GM13977 (cell line): ENCODE measurements at regions not wholly inside any gene's neighbourhood (a gene's known extent, or its start where the extent isn't known, plus 50 kb on each side); places are given as distances from the start of the nearest gene placed in this dataset.

Experiments
- DNase-seq: peaks from one replicate; pipeline ENCODE4 v3.0.0; 2012; ENCODE audit warnings: low spot score
- CTCF ChIP-seq: IDR thresholded peaks from 2 replicates; pipeline ENCODE4 v1.5.1; 2012; ENCODE audit warnings: mild to moderate bottlenecking, control low read depth; ENCODE audit not compliant: insufficient read depth; ENCODE audit errors: extremely low read depth, missing control alignments
- in situ Hi-C: fragments of 300-500 bp; cut with MboI; formaldehyde crosslinking; loops from one replicate; pipeline ENCODE4 v1.12.0; 2022; ENCODE audit warnings: low sequenced_read_pairs, low pct_unique_long_range_greater_than_20kb, mixed read lengths, inconsistent platforms; ENCODE audit not compliant: unreplicated experiment

GRCh38 chr3:74329096-74329495, 285.4 kb downstream of the CNTN3 start:
- no peak for TF ChIP-seq CTCF
- in situ Hi-C loops, result no loop called here
- DNase-seq, result no peak

GRCh38 chr3:74328435-74328834, 286.0 kb downstream of the CNTN3 start:
- in situ Hi-C loops, result no loop called here
- no peak for TF ChIP-seq CTCF

GRCh38 chr3:74315291-74315690, 299.2 kb downstream of the CNTN3 start:
- in situ Hi-C loops, result no loop called here
- no peak for DNase-seq

More at GRCh38 chr3:74328435-74328834, 286.0 kb downstream of the CNTN3 start:
- no peak for DNase-seq

GRCh38 chr3:74314696-74315095, 299.8 kb downstream of the CNTN3 start:
- no peak for TF ChIP-seq CTCF
- no peak for DNase-seq
- in situ Hi-C loops, result no loop called here

More at GRCh38 chr3:74315291-74315690, 299.2 kb downstream of the CNTN3 start:
- TF ChIP-seq CTCF, result no peak

- in situ Hi-C loops, result no loop called here
- no peak for DNase-seq
- TF ChIP-seq CTCF, result no peak
These were observed 304.7 kb downstream of the CNTN3 start for GRCh38 chr3:74309716-74310115.

- in situ Hi-C loops, result no loop called here
- DNase-seq, result no peak
- no peak for TF ChIP-seq CTCF
These were observed 310.0 kb downstream of the CNTN3 start for GRCh38 chr3:74304424-74304823.

GRCh38 chr3:74303711-74304110, 310.7 kb downstream of the CNTN3 start:
- DNase-seq, result no peak
- in situ Hi-C loops, result no loop called here
- no peak for TF ChIP-seq CTCF
